ENCODE measurements at regions not wholly inside any gene's neighbourhood (a gene's known extent, or its start where the extent isn't known, plus 50 kb on each side); places are given as distances from the start of the nearest gene placed in this dataset.

DNA sequence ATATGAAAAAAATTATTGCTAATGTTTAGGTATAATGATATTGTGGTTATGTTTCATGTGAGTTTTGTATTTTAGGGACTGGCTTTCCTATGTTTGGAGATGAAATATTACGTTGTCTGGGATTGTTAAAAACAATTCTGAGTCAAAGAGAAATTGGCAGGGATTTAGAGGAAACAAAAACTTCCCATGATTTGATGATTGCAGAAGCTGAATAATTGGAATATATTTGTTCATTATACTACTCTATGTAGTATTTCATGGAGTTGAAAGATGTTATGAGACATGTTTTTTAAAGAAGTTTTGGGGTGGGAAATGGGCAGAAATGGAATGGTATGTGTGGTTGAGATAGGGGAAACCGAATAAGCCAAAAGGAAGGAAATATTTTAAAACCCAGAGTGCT lies 1392.9 kb downstream of the EFNB2 start:
- TF ChIP-seq EZH2phosphoT487 (IDR thresholded peaks at IDR 0.05; ENCODE audit: borderline replicate concordance) (no peak), CEBPB (IDR thresholded peaks at IDR 0.05; ENCODE audit: low read depth) (no peak), REST (IDR thresholded peaks at IDR 0.05; ENCODE audit: low read depth) (no peak), ZNF274 (IDR thresholded peaks at IDR 0.05; ENCODE audit: low read depth, low read length) (no peak), SP1 (IDR thresholded peaks at IDR 0.05; ENCODE audit: low read depth) (no peak), POLR2A (IDR thresholded peaks at IDR 0.05; ENCODE audit: borderline replicate concordance, extremely low read depth, insufficient read depth, insufficient read length) (no peak), EZH2 (IDR thresholded peaks at IDR 0.05) (no peak), RAD21 (IDR thresholded peaks at IDR 0.05; ENCODE audit: low read depth) (no peak), POLR2AphosphoS5 (IDR thresholded peaks at IDR 0.05; ENCODE audit: low read depth, low read length) (no peak), EGR1 (IDR thresholded peaks at IDR 0.05; ENCODE audit: low read depth) (no peak), JUND (IDR thresholded peaks at IDR 0.05) (no peak), ZFX (IDR thresholded peaks at IDR 0.05) (no peak)
- TF ChIP-seq, protein P1, sequence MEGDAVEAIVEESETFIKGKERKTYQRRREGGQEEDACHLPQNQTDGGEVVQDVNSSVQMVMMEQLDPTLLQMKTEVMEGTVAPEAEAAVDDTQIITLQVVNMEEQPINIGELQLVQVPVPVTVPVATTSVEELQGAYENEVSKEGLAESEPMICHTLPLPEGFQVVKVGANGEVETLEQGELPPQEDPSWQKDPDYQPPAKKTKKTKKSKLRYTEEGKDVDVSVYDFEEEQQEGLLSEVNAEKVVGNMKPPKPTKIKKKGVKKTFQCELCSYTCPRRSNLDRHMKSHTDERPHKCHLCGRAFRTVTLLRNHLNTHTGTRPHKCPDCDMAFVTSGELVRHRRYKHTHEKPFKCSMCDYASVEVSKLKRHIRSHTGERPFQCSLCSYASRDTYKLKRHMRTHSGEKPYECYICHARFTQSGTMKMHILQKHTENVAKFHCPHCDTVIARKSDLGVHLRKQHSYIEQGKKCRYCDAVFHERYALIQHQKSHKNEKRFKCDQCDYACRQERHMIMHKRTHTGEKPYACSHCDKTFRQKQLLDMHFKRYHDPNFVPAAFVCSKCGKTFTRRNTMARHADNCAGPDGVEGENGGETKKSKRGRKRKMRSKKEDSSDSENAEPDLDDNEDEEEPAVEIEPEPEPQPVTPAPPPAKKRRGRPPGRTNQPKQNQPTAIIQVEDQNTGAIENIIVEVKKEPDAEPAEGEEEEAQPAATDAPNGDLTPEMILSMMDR (IDR thresholded peaks at IDR 0.05 in 2 of 3, conservative IDR thresholded peaks at IDR 0.05 in 1 of 3; ENCODE audit: borderline replicate concordance in 1 of 3, insufficient read depth in 1 of 3, low read depth in 2 of 3, low read length in 2 of 3) = no peak

Measured in HCT116 (cell line).